GM12878 (cell line): ENCODE measurements at regions not wholly inside any gene's neighbourhood (a gene's known extent, or its start where the extent isn't known, plus 50 kb on each side); places are given as distances from the start of the nearest gene placed in this dataset.

Experiments
- ESRRA ChIP-seq: IDR thresholded peaks from 2 replicates; pipeline ENCODE4 v1.6.1; 2012; ENCODE audit warnings: mild to moderate bottlenecking, low read length, improper control_type of control experiment
- YY1 ChIP-seq: IDR thresholded peaks from 2 replicates; pipeline ENCODE4 v1.6.1; 2011; ENCODE audit warnings: low read depth, mild to moderate bottlenecking, low read length
- TF ChIP-seq, protein P1 (sequence below), 3 experiments: IDR thresholded peaks in 2 of 3; conservative IDR thresholded peaks in 1 of 3; 2 replicates each; pipeline ENCODE4 v1.5.1; 2011; ENCODE audit warnings: low read depth in 3 of 3, low read length in 3 of 3, mild to moderate bottlenecking in 3 of 3, control low read depth in 2 of 3, moderate library complexity in 2 of 3, inconsistent platforms in 1 of 3, mixed read lengths in 1 of 3; ENCODE audit not compliant: control insufficient read depth in 2 of 3, insufficient read depth in 1 of 3; ENCODE audit errors: extremely low read depth in 1 of 3

DNA sequence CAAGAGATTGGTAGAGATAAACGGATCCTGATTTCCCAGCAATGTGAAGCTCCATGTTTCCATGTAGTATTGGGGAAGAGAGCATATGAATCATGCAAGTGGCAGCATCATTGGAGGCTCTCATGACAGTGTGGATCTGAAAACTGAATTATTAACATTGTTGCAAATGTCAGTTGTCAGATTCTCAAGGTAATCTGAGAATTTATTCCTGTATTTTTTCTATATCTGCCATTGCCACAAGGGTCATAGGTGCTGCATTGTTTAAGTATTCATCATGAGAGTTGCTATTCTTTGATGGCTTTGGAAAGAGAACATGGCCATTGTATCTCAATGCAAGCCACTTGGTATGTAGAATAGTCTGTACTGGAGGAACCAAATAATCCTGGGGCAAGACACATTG, 1217.0 kb upstream of the ZEB2 start:
- TF ChIP-seq, protein P1, sequence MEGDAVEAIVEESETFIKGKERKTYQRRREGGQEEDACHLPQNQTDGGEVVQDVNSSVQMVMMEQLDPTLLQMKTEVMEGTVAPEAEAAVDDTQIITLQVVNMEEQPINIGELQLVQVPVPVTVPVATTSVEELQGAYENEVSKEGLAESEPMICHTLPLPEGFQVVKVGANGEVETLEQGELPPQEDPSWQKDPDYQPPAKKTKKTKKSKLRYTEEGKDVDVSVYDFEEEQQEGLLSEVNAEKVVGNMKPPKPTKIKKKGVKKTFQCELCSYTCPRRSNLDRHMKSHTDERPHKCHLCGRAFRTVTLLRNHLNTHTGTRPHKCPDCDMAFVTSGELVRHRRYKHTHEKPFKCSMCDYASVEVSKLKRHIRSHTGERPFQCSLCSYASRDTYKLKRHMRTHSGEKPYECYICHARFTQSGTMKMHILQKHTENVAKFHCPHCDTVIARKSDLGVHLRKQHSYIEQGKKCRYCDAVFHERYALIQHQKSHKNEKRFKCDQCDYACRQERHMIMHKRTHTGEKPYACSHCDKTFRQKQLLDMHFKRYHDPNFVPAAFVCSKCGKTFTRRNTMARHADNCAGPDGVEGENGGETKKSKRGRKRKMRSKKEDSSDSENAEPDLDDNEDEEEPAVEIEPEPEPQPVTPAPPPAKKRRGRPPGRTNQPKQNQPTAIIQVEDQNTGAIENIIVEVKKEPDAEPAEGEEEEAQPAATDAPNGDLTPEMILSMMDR (IDR thresholded peaks at IDR 0.05 in 2 of 3, conservative IDR thresholded peaks at IDR 0.05 in 1 of 3; ENCODE audit: control insufficient read depth in 2 of 3, extremely low read depth in 1 of 3, insufficient read depth in 1 of 3, low read depth in 3 of 3, low read length in 3 of 3), result no peak
- TF ChIP-seq ESRRA (no peak), YY1 (no peak)
